ENCODE measurements at regions not wholly inside any gene's neighbourhood (a gene's known extent, or its start where the extent isn't known, plus 50 kb on each side); places are given as distances from the start of the nearest gene placed in this dataset.

DNA sequence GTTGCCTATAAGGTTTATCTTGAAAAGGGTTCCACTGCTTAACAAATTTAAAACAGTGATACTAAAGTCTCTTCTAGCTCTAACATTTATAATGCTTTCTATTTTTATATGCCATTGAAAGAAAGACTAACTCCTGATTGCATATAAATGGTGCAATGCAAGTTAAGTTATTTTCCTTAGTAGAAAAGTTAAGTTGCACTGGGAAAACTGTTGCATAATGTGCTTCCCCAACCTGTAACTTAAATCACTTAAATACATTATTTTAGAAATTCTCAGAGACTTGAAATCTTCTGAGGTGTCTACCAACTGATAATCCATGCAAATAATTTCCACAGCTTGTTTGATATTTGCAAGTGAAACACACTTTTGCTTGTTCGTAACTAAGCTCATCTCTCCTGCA, 175.0 kb upstream of the HMCN1 start:
- peaks cover 25% of the 10 kb centered on the region for H3K9me3 Mint-ChIP-seq (ENCODE audit: unreplicated experiment)
- no peak overlapping the region for H3K4me3 ChIP-seq (ENCODE audit: low read depth, low read length)
- CTCF ChIA-PET, result interaction anchor here (0.6 kb wide), 1 partner anchor 96 kb away, joined by 3 read pairs; no protein-coding TSS in a partner anchor
- H3K36me3 ChIP-seq (ENCODE audit: control insufficient read depth, insufficient read depth, low read length), result no peaks in the 10 kb centered on the region
- H3K4me1 ChIP-seq, result no peaks in the 10 kb centered on the region
- no peaks in the 10 kb centered on the region for H3K27me3 ChIP-seq (replicated peaks; ENCODE audit: control insufficient read depth, insufficient read depth, low read length)
- DNase-seq, result no peak
- TF ChIP-seq, protein P1, sequence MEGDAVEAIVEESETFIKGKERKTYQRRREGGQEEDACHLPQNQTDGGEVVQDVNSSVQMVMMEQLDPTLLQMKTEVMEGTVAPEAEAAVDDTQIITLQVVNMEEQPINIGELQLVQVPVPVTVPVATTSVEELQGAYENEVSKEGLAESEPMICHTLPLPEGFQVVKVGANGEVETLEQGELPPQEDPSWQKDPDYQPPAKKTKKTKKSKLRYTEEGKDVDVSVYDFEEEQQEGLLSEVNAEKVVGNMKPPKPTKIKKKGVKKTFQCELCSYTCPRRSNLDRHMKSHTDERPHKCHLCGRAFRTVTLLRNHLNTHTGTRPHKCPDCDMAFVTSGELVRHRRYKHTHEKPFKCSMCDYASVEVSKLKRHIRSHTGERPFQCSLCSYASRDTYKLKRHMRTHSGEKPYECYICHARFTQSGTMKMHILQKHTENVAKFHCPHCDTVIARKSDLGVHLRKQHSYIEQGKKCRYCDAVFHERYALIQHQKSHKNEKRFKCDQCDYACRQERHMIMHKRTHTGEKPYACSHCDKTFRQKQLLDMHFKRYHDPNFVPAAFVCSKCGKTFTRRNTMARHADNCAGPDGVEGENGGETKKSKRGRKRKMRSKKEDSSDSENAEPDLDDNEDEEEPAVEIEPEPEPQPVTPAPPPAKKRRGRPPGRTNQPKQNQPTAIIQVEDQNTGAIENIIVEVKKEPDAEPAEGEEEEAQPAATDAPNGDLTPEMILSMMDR (IDR thresholded peaks at IDR 0.05; ENCODE audit: insufficient read depth in 1 of 2, low read depth in 1 of 2, low read length in 1 of 2, severe bottlenecking in 1 of 2, unreplicated experiment in 1 of 2), result no peak
- intact Hi-C loops (cut with micrococcal nuclease; ENCODE audit: unreplicated experiment), result loop anchor here (1.0 kb wide), 1 partner anchor 12 kb away; no protein-coding TSS in a partner anchor
- POLR2A ChIA-PET, result no interaction called here
- 0 out of 2 replicates have a peak, but pooled peaks cover 2% of the 10 kb centered on the region for H3K9me3 ChIP-seq
- H3K27me3 Mint-ChIP-seq (ENCODE audit: insufficient read depth, unreplicated experiment), result no peaks in the 10 kb centered on the region
- BruUV-seq (replicated peaks), result no TSS peak
- no peak overlapping the region for H3K4me3 Mint-ChIP-seq (ENCODE audit: unreplicated experiment)
- no peaks in the 10 kb centered on the region for H3K36me3 Mint-ChIP-seq (ENCODE audit: insufficient read depth, unreplicated experiment)
- no peak overlapping the region for H3K27ac Mint-ChIP-seq (ENCODE audit: unreplicated experiment)
- peaks cover 11% of the 10 kb centered on the region for H3K4me1 Mint-ChIP-seq (ENCODE audit: low read depth, unreplicated experiment)

DNA sequence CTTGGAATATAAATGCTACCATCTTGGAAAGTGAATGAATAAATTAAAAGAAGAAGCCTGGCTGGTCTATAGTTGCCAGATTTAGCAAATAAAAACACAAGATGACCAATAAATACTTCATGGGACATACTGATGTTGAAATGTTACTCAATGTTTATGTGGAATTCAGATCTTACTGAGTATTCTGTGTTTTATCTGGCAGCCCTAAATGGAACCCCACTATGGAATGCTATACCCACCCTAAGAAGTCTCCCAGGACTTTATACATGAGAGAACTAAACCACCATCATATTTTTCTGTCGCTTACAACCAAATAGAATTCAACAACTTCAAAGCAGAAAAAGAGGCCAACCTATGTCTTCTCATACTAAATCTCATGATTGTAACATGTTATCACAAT, 177.6 kb upstream of the HMCN1 start:
- Mint-ChIP-seq H3K36me3 (ENCODE audit: insufficient read depth, unreplicated experiment) (no peaks in the 10 kb centered on the region), H3K4me3 (ENCODE audit: unreplicated experiment) (no peak overlapping the region), H3K9me3 (ENCODE audit: unreplicated experiment) (peaks cover 46% of the 10 kb centered on the region), H3K4me1 (ENCODE audit: low read depth, unreplicated experiment) (peaks cover 11% of the 10 kb centered on the region), H3K27me3 (ENCODE audit: insufficient read depth, unreplicated experiment) (no peaks in the 10 kb centered on the region), H3K27ac (ENCODE audit: unreplicated experiment) (no peak overlapping the region)
- Histone ChIP-seq H3K4me3 (ENCODE audit: low read depth, low read length) (no peak overlapping the region), H3K4me1 (no peaks in the 10 kb centered on the region), H3K27me3 (replicated peaks; ENCODE audit: control insufficient read depth, insufficient read depth, low read length) (no peaks in the 10 kb centered on the region), H3K9me3 (no peaks in the 10 kb centered on the region), H3K36me3 (ENCODE audit: control insufficient read depth, insufficient read depth, low read length) (no peaks in the 10 kb centered on the region)
- no peak for DNase-seq
- CTCF ChIA-PET, result no interaction called here
- intact Hi-C loops (cut with micrococcal nuclease; ENCODE audit: unreplicated experiment), result no loop called here
- POLR2A ChIA-PET, result no interaction called here
- TF ChIP-seq, protein P1 (IDR thresholded peaks at IDR 0.05; ENCODE audit: insufficient read depth in 1 of 2, low read depth in 1 of 2, low read length in 1 of 2, severe bottlenecking in 1 of 2, unreplicated experiment in 1 of 2), result no peak
- BruUV-seq (replicated peaks), result no TSS peak

DNA sequence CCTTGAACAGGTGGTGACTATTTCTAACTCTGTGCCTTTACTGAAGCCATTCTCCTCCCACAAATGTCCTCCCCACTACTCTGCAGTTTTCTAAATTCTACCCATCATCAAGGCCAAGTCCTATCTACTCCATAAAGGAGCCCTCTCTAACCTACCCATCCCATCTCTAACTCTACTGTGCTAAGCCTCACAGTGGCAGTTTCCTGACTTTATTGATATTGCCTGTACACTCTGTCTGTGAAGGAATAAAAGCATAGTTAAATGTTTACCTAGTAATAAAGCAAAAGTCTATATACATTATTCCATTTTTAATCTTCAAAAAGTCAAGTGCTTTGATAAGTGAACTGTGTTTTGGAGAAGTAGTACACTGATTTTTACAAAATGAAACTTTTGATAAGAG, 178.4 kb upstream of the HMCN1 start:
- ChIA-PET POLR2A (no interaction called here), CTCF (no interaction called here)
- Histone ChIP-seq H3K27me3 (replicated peaks; ENCODE audit: control insufficient read depth, insufficient read depth, low read length) (no peaks in the 10 kb centered on the region), H3K36me3 (ENCODE audit: control insufficient read depth, insufficient read depth, low read length) (no peaks in the 10 kb centered on the region), H3K4me1 (no peaks in the 10 kb centered on the region), H3K9me3 (no peaks in the 10 kb centered on the region), H3K4me3 (ENCODE audit: low read depth, low read length) (no peak overlapping the region)
- intact Hi-C loops (cut with micrococcal nuclease; ENCODE audit: unreplicated experiment), result no loop called here
- Mint-ChIP-seq H3K27me3 (ENCODE audit: insufficient read depth, unreplicated experiment) (no peaks in the 10 kb centered on the region), H3K4me1 (ENCODE audit: low read depth, unreplicated experiment) (peaks cover 11% of the 10 kb centered on the region), H3K9me3 (ENCODE audit: unreplicated experiment) (peaks cover 39% of the 10 kb centered on the region), H3K4me3 (ENCODE audit: unreplicated experiment) (no peak overlapping the region), H3K27ac (ENCODE audit: unreplicated experiment) (no peak overlapping the region), H3K36me3 (ENCODE audit: insufficient read depth, unreplicated experiment) (no peaks in the 10 kb centered on the region)
- no peak for DNase-seq
- BruUV-seq (replicated peaks), result no TSS peak
- TF ChIP-seq, protein P1 (IDR thresholded peaks at IDR 0.05; ENCODE audit: insufficient read depth in 1 of 2, low read depth in 1 of 2, low read length in 1 of 2, severe bottlenecking in 1 of 2, unreplicated experiment in 1 of 2), result no peak
